Coronary artery (tissue), 2 donors: ENCODE measurements at regions not wholly inside any gene's neighbourhood (a gene's known extent, or its start where the extent isn't known, plus 50 kb on each side); places are given as distances from the start of the nearest gene placed in this dataset.

Source experiments
- DNase-seq: peaks from one replicate; pipeline ENCODE4 v3.0.0-alpha.2; 2017; ENCODE audit warnings: low spot score
- H3K27ac ChIP-seq, 2 donors: fragments of 200-600 bp; sonication (generic); one replicate each; pipeline ENCODE4 v1.5.1; 2016 to 2019
- H3K4me3 ChIP-seq: fragments of 200-600 bp; sonication (generic); 2 replicates; pipeline ENCODE4 v1.5.1; 2016; ENCODE audit warnings: mild to moderate bottlenecking, moderate library complexity
- CTCF ChIP-seq: fragments of 200-600 bp; sonication (generic); IDR thresholded peaks from one replicate; pipeline ENCODE4 v1.5.1; 2019; ENCODE audit warnings: antibody characterized with exemption

- DNase-seq, result no peak
- Histone ChIP-seq H3K27ac (no peak overlapping the region), H3K4me3 (no peak overlapping the region)
- no peak for TF ChIP-seq CTCF
These were observed 114.1 kb upstream of the GRAMD1B start for GRCh38 chr11:123316003-123316402.

GRCh38 chr11:123314972-123315371 lies 115.1 kb upstream of the GRAMD1B start:
- no peak overlapping the region for H3K27ac ChIP-seq
- H3K4me3 ChIP-seq, result no peak overlapping the region
- no peak for TF ChIP-seq CTCF
- DNase-seq, result no peak

GRCh38 chr11:123313262-123313661 lies 116.8 kb upstream of the GRAMD1B start:
- H3K27ac ChIP-seq, result no peak overlapping the region
- no peak for TF ChIP-seq CTCF
- H3K4me3 ChIP-seq, result no peak overlapping the region
- no peak for DNase-seq

- no peak for TF ChIP-seq CTCF
- Histone ChIP-seq H3K4me3 (no peak overlapping the region), H3K27ac (no peak overlapping the region)
- DNase-seq, result no peak
These were observed 113.0 kb upstream of the CLMP start for GRCh38 chr11:123308077-123308476.

GRCh38 chr11:123307276-123307675 lies 112.2 kb upstream of the CLMP start:
- Histone ChIP-seq H3K4me3 (no peak overlapping the region), H3K27ac (no peak overlapping the region)
- no peak for DNase-seq
- TF ChIP-seq CTCF, result no peak

- no peak for DNase-seq
- TF ChIP-seq CTCF, result no peak
- Histone ChIP-seq H3K27ac (no peak overlapping the region), H3K4me3 (no peak overlapping the region)
These were observed 111.5 kb upstream of the CLMP start for GRCh38 chr11:123306531-123306930.

GRCh38 chr11:123305601-123306375 lies 110.7 kb upstream of the CLMP start:
- TF ChIP-seq CTCF, result no peak
- Histone ChIP-seq H3K4me3 (no peak overlapping the region), H3K27ac (no peak overlapping the region)
- DNase-seq, result no peak
